IPS-20b (cell line): ENCODE measurements at regions not wholly inside any gene's neighbourhood (a gene's known extent, or its start where the extent isn't known, plus 50 kb on each side); places are given as distances from the start of the nearest gene placed in this dataset.

Source experiments
- H3K27ac ChIP-seq: one replicate; pipeline ENCODE4 v1.5.1; 2013; ENCODE audit warnings: low read length
- H3K27me3 ChIP-seq: 2 replicates; pipeline ENCODE4 v1.6.1; 2013; ENCODE audit warnings: mild to moderate bottlenecking, low read length, inconsistent platforms; ENCODE audit not compliant: insufficient read depth
- H3K36me3 ChIP-seq: 2 replicates; pipeline ENCODE4 v1.6.1; 2013; ENCODE audit warnings: low read depth, mild to moderate bottlenecking, inconsistent platforms, low read length, moderate library complexity; ENCODE audit not compliant: insufficient read depth
- H3K4me1 ChIP-seq: 2 replicates; pipeline ENCODE4 v1.6.1; 2013; ENCODE audit warnings: mild to moderate bottlenecking, control low read depth, inconsistent platforms, low read length, moderate library complexity; ENCODE audit not compliant: insufficient read depth
- H3K4me3 ChIP-seq: 2 replicates; pipeline ENCODE4 v1.5.1; 2013; ENCODE audit warnings: mild to moderate bottlenecking, low read length, inconsistent platforms
- H3K9ac ChIP-seq: 2 replicates; pipeline ENCODE4 v1.6.1; 2013; ENCODE audit warnings: low read depth, mild to moderate bottlenecking, inconsistent platforms, low read length, moderate library complexity
- H3K9me3 ChIP-seq: 2 replicates; pipeline ENCODE4 v1.6.1; 2013; ENCODE audit warnings: mild to moderate bottlenecking, low read depth, low read length, inconsistent platforms; ENCODE audit not compliant: insufficient read depth

DNA sequence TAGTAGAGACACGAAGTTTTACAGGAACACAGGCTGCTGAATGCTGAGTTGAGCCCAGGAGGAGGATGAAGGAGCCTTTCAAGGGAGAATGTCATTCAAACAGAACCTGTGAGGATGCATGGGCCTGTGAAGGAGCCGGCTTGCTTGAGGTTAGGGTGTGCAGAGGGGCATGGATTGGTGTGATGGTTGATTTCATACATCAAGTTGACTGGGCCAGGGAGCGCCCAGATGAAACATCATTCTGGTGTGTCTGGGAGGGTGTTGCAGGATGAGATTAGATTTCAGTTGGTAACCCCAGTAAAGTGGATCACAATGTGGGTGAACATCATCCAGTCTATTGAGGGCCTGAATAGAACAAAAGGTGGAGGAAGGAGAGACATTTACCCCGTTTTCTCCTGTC is 243.6 kb downstream of the EDEM1 start:
- Histone ChIP-seq H3K9me3 (no peaks in the 10 kb centered on the region), H3K4me1 (no peaks in the 10 kb centered on the region), H3K36me3 (no peaks in the 10 kb centered on the region), H3K27me3 (no peaks in the 10 kb centered on the region; the same call in 1 of the 2 replicates), H3K9ac (no peak overlapping the region), H3K27ac (no peak overlapping the region), H3K4me3 (no peak overlapping the region)

DNA sequence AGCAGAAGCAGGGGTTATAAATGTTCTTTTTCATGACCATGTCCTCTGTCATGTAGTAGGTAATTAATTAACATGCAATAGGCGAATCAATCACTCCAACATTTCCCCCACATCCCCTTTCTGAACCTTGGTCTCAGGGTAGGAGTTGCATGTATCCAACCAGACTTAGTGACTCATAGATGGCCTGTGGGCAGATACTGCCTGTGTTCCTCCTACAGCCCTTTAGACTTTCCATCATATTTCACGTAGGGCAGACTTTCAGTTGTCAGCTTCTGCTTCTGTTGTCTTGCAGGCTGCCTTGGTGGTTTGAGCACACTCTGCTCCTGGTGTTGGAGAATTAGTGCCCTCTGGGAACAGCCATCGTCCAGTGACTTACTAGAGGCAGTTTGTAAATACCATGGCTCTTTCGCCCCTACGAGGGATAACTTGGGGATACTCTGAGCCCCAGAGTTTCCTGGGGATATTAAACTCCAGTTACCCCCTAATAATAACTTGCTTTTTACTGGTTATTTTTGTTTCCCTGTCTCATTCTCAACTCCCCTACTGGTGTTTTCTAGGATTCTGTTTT is 244.4 kb downstream of the EDEM1 start:
- H3K9me3 ChIP-seq: no peaks in the 10 kb centered on the region
- H3K4me3 ChIP-seq: no peak overlapping the region
- no peak overlapping the region for H3K27ac ChIP-seq
- H3K27me3 ChIP-seq: no peaks in the 10 kb centered on the region; the same call in 1 of the 2 replicates
- no peaks in the 10 kb centered on the region for H3K4me1 ChIP-seq
- no peak overlapping the region for H3K9ac ChIP-seq
- H3K36me3 ChIP-seq: no peaks in the 10 kb centered on the region

DNA sequence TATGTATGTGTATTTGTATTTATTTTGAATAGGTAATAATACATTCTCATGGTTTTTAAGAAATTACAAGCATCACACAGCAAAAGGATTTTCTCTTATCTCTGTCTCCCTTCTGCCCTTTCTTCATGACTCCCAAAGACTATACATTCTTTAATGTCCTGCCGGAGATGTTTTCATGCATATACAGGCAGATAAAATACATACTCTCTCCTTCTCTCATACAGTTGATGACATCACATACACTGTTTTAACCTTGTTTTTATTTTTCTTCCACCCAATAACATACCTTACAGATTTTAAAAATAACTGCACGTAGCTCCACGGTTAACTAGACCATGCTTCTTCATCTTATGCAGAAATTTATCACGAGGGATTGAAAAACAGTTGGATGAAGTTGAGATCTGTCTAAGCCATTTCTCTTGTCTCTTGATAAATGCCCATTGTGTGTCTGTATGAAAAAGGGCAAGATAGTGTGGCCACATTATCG is 249.8 kb downstream of the EDEM1 start:
- no peak overlapping the region for H3K4me3 ChIP-seq
- no peaks in the 10 kb centered on the region for H3K4me1 ChIP-seq
- no peaks in the 10 kb centered on the region for H3K27me3 ChIP-seq
- no peak overlapping the region for H3K27ac ChIP-seq
- no peak overlapping the region for H3K9ac ChIP-seq
- H3K36me3 ChIP-seq: no peaks in the 10 kb centered on the region
- no peaks in the 10 kb centered on the region for H3K9me3 ChIP-seq

DNA sequence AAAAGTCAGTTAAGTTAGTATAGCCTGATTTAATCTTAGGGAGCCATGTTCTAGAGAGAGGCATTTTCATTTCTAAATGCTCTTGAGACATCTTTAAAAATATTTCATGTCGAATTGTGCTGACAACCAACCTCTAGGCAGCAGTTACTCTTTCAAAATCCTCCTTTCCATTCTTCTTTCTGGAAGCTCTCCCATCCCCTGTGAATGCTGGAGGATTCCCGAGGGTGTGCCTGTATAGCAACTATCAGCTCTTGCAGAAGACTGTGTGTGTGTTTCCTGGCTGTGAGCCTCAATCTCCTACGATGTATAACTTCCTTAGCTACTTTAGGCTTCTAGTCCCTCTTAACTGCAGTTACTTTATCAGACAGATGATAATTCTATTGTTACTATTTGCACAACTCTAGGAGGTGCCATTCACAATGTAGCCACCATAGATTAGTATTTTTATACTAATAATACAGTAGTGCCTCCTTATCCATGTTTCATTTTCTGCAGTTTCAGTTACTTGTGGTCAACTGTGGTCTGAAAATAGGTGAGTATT is 250.3 kb downstream of the EDEM1 start:
- no peak overlapping the region for H3K27ac ChIP-seq
- H3K27me3 ChIP-seq: no peaks in the 10 kb centered on the region
- H3K36me3 ChIP-seq: no peaks in the 10 kb centered on the region
- no peaks in the 10 kb centered on the region for H3K9me3 ChIP-seq
- H3K4me3 ChIP-seq: no peak overlapping the region
- H3K4me1 ChIP-seq: no peaks in the 10 kb centered on the region
- H3K9ac ChIP-seq: no peak overlapping the region

DNA sequence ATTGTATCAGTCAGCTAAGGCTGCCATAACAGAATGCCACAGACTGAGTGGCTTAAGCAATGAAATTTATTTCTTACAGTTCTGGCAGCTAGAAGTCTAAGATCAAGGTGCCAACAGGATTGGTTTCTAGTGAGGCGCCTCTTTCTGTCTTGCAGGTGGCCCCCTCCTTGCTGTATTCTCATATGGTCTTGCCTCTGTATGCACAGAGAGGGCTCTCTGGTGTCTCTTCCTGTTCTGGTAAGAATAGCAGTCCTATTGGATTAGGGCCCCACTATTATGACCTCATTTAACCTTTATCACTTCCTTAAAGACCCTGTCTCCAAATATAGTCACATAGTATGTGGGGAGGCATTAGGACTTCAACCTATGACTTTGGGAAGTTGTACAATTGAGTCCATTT is 253.9 kb downstream of the EDEM1 start:
- Histone ChIP-seq H3K4me3 (no peak overlapping the region), H3K27me3 (no peaks in the 10 kb centered on the region), H3K36me3 (no peaks in the 10 kb centered on the region), H3K4me1 (no peaks in the 10 kb centered on the region), H3K9ac (no peak overlapping the region), H3K27ac (no peak overlapping the region), H3K9me3 (no peaks in the 10 kb centered on the region)

DNA sequence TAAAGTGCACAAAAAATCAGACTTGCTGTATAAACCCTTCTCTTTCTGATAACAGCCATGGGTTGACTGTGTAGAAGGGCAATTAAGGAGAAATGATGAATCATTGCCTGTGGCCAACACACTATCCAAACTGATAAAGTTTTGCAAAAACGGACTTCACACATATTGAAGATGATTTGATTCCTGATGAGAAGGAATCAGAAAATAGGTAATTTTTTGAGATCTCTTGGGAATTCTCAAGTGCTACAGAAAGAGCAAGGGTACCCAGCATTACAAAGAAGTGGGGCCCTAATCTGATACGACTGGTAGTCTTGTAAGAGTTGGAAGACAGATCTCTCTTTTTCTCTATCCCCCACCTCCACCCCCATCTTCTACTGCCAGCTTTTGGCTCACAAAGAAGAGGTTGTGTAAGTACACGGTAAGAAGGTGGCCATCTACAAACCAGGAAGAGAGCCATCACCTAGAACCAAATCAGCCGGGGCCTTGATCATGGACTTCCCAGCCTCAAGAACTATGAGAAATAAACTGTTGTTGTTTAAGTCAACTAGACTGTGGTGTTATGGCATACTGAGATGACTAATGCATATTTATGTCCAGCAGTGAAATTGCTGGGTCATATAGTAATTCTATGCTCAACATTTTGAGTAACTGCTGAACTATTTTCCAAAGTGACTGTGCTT is 254.7 kb downstream of the EDEM1 start:
- H3K4me3 ChIP-seq: no peak overlapping the region
- no peaks in the 10 kb centered on the region for H3K9me3 ChIP-seq
- H3K9ac ChIP-seq: no peak overlapping the region
- H3K36me3 ChIP-seq: no peaks in the 10 kb centered on the region
- no peaks in the 10 kb centered on the region for H3K4me1 ChIP-seq
- H3K27ac ChIP-seq: no peak overlapping the region
- no peaks in the 10 kb centered on the region for H3K27me3 ChIP-seq

DNA sequence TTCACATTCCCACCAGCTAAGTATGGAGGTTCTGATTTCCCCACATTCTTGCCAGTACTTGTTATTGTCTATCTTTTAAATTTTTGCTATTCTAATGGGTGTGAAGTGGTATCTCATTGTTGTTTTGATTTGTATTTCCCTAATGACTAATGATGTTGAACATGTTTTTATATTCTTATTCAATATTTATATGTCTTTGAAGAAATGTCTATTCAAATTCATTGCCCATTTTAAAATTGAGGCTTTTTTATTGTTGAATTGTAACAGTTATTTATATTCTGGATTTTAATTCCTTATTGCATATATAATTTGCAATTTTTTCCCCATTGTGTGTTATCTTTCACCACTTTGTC is 255.3 kb downstream of the EDEM1 start:
- Histone ChIP-seq H3K36me3 (no peaks in the 10 kb centered on the region), H3K4me1 (no peaks in the 10 kb centered on the region), H3K9me3 (no peaks in the 10 kb centered on the region), H3K27ac (no peak overlapping the region), H3K27me3 (no peaks in the 10 kb centered on the region), H3K9ac (no peak overlapping the region), H3K4me3 (no peak overlapping the region)

DNA sequence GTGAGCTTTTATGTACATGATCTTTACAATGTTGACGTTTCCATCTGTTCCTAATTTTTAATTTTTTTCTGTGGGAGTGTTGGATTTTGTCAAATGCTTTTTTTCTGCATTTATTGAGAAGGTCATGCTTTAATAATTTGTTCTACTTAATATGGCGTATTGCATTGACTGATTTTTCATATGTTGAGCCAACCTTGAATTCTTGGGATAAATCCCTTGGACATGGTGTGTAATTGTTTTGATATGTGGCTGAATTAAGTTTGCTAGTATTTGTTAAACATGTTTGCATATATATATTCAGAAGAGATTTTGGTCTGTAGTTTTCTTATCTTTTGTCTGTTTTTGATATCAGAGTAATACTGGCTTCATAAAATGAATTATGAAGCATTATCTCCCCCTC is 256.7 kb downstream of the EDEM1 start:
- no peak overlapping the region for H3K9ac ChIP-seq
- H3K9me3 ChIP-seq: no peaks in the 10 kb centered on the region
- no peak overlapping the region for H3K27ac ChIP-seq
- no peaks in the 10 kb centered on the region for H3K36me3 ChIP-seq
- no peaks in the 10 kb centered on the region for H3K27me3 ChIP-seq
- no peak overlapping the region for H3K4me3 ChIP-seq
- no peaks in the 10 kb centered on the region for H3K4me1 ChIP-seq

DNA sequence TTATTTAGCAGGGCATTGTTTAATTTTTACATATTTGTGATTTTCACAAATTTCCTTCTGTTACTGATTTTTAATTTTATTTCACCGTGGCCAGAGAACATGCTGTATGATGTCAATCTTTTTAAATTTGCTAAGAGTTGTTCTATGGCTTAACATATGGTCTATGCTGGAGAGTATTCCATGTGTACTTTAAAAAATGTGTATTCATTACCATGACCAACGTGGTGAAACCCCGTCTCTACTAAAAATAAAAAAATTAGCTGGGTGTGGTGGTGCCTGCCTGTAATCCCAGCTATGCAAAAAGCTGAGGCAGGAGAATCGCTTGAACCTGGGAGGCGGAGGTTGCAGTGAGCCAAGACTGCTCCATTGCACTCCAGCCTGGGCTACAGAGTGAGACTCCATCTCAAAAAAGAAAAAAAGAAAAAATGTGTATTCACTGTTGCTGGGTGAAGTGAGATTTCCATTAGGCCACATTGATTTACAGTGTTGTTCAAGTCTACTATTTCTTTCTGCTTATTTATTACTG is 258.2 kb downstream of the EDEM1 start:
- H3K27me3 ChIP-seq: no peaks in the 10 kb centered on the region
- no peaks in the 10 kb centered on the region for H3K9me3 ChIP-seq
- H3K27ac ChIP-seq: no peak overlapping the region
- H3K36me3 ChIP-seq: no peaks in the 10 kb centered on the region
- H3K4me3 ChIP-seq: no peak overlapping the region
- H3K4me1 ChIP-seq: no peaks in the 10 kb centered on the region
- H3K9ac ChIP-seq: no peak overlapping the region

DNA sequence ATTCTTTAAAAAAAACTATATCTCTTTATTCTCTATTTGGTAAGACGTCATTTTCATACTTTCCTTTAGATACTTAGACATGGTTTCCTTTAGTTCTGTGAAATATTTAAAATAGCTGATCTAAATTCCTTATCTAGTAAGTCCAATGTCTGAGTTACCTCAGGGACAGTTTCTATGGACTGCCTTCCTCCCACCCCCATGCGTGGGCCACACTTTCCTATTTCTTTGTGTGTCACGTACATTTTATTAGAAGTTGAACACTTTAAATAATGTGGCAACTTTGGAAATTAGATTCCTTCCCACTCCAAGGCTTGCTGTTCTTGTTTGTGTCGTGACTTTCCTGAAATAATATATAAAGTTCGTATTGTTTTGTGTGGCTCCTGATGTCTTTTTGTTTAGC is 260.7 kb downstream of the EDEM1 start:
- no peaks in the 10 kb centered on the region for H3K4me1 ChIP-seq
- H3K36me3 ChIP-seq: no peaks in the 10 kb centered on the region
- no peak overlapping the region for H3K27ac ChIP-seq
- no peaks in the 10 kb centered on the region for H3K27me3 ChIP-seq
- no peak overlapping the region for H3K4me3 ChIP-seq
- no peak overlapping the region for H3K9ac ChIP-seq
- H3K9me3 ChIP-seq: no peaks in the 10 kb centered on the region

DNA sequence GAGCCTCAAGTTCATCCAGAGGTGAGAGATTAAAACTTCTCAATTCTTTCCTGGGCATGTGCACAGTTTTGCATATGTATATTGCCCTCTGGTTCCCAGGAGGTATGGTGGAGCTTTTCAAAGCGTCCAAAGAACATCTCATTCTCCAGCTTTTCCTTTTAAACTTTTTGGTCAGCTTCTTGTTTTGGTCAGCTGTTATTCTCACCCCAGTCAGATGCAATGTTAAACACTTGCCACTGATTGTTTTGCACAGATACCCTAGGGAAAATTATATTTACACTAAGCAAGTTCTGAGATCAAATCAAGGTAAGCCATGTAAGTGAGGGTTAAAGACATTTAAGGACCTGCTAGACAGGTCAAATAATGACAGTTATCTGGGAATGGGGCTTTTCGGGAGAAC is 261.3 kb downstream of the EDEM1 start:
- H3K27me3 ChIP-seq: no peaks in the 10 kb centered on the region
- H3K9ac ChIP-seq: no peak overlapping the region
- no peaks in the 10 kb centered on the region for H3K4me1 ChIP-seq
- no peaks in the 10 kb centered on the region for H3K36me3 ChIP-seq
- H3K4me3 ChIP-seq: no peak overlapping the region
- no peaks in the 10 kb centered on the region for H3K9me3 ChIP-seq
- no peak overlapping the region for H3K27ac ChIP-seq

DNA sequence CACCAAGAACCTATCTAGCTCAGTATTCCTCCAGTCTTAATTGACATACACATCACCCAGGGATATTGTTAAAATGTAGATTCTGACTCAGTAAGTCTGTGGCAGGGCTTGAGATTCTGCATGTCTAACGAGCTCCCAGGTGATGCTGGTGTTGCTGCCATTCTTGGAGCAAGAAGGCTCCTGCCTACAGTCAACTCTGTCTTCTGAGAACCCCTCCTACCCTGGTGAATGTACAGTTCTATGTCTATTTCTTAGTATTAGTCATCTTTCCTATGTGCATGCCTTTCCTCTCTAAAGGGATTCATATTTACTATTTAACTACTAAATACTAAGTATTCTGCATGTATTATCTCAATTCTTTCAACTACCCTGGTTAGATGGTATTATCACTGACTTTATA is 268.7 kb downstream of the EDEM1 start:
- H3K4me3 ChIP-seq: no peak overlapping the region
- no peaks in the 10 kb centered on the region for H3K9me3 ChIP-seq
- no peaks in the 10 kb centered on the region for H3K36me3 ChIP-seq
- no peaks in the 10 kb centered on the region for H3K27me3 ChIP-seq
- no peak overlapping the region for H3K27ac ChIP-seq
- H3K9ac ChIP-seq: no peak overlapping the region
- H3K4me1 ChIP-seq: no peaks in the 10 kb centered on the region
